Caco-2 (cell line): ENCODE measurements at regions not wholly inside any gene's neighbourhood (a gene's known extent, or its start where the extent isn't known, plus 50 kb on each side); places are given as distances from the start of the nearest gene placed in this dataset.

Source experiments
- BruUV-seq: library from RNA; stranded (reverse); fragments of 400-500 nt; replicated peaks from 2 replicates; lab custom pipeline; 2021; lab: Mats Ljungman, UMichigan
- CTCF ChIA-PET: fragments of 300-600 bp; sonication (Branson Sonifier 250); formaldehyde crosslinking; loops from one replicate; lab custom pipeline; 2022; ENCODE audit warnings: antibody characterized with exemption; lab: Charles Lee
- POLR2A ChIA-PET: fragments of 300-600 bp; sonication (Branson Sonifier 250); formaldehyde crosslinking; loops from one replicate; lab custom pipeline; 2022; ENCODE audit warnings: antibody characterized with exemption; lab: Charles Lee
- DNase-seq, 2 experiments: peaks; one replicate each; pipeline versions ENCODE4 v3.0.0 to v3.0.0-alpha.2; 2020 to 2022
- H3K27me3 ChIP-seq: replicated peaks from 2 replicates; pipeline ENCODE4 v1.6.0; 2011; ENCODE audit warnings: low read length; ENCODE audit not compliant: control insufficient read depth, insufficient read depth
- H3K36me3 ChIP-seq: 2 replicates; pipeline ENCODE4 v1.5.1; 2011; ENCODE audit warnings: low read length; ENCODE audit not compliant: control insufficient read depth, insufficient read depth
- H3K4me1 ChIP-seq: fragments of 250-450 bp; sonication (Bioruptor Pico); 2 replicates; pipeline ENCODE4 v1.5.1; 2020; ENCODE audit warnings: mild to moderate bottlenecking
- H3K4me3 ChIP-seq: 2 replicates; pipeline ENCODE4 v1.5.1; 2011; ENCODE audit warnings: low read depth, mild to moderate bottlenecking, control low read depth, low read length
- H3K9me3 ChIP-seq: fragments of 250-450 bp; sonication (Bioruptor Pico); 2 replicates; pipeline ENCODE4 v1.5.1; 2020; ENCODE audit warnings: mild to moderate bottlenecking, moderate library complexity
- H3K27ac Mint-ChIP-seq: one replicate; pipeline ENCODE4 v1.8.0; 2022; ENCODE audit warnings: mixed read lengths; ENCODE audit not compliant: unreplicated experiment
- H3K27me3 Mint-ChIP-seq: one replicate; pipeline ENCODE4 v1.8.0; 2022; ENCODE audit warnings: mixed read lengths; ENCODE audit not compliant: insufficient read depth, unreplicated experiment
- H3K36me3 Mint-ChIP-seq: one replicate; pipeline ENCODE4 v1.8.0; 2022; ENCODE audit warnings: mild to moderate bottlenecking, mixed read lengths; ENCODE audit not compliant: insufficient read depth, unreplicated experiment
- H3K4me1 Mint-ChIP-seq: one replicate; pipeline ENCODE4 v1.8.0; 2022; ENCODE audit warnings: low read depth, mixed read lengths; ENCODE audit not compliant: unreplicated experiment
- H3K4me3 Mint-ChIP-seq: one replicate; pipeline ENCODE4 v1.8.0; 2022; ENCODE audit warnings: mild to moderate bottlenecking, moderate library complexity, mixed read lengths; ENCODE audit not compliant: unreplicated experiment
- H3K9me3 Mint-ChIP-seq: one replicate; pipeline ENCODE4 v1.8.0; 2022; ENCODE audit warnings: mixed read lengths; ENCODE audit not compliant: unreplicated experiment
- CTCF ChIP-seq, 2 experiments: fragments of 200-600 bp in 1 of 2; IDR thresholded peaks; 1 replicate in 1 of 2; 2 replicates in 1 of 2; pipeline versions ENCODE4 v1.5.1 to v1.8.0; 2011 to 2022; ENCODE audit warnings: antibody characterized with exemption in 1 of 2, control low read depth in 1 of 2, inconsistent platforms in 1 of 2, low read depth in 1 of 2, low read length in 1 of 2, mild to moderate bottlenecking in 1 of 2, moderate library complexity in 1 of 2; ENCODE audit not compliant: insufficient read depth in 1 of 2, severe bottlenecking in 1 of 2, unreplicated experiment in 1 of 2
- intact Hi-C: fragments of 100-400 bp; cut with micrococcal nuclease; formaldehyde crosslinking; loops from one replicate; pipeline ENCODE4 v1.10.0; 2022; ENCODE audit not compliant: unreplicated experiment

GRCh38 chr4:65819192-65819591, 148.9 kb upstream of the EPHA5 start:
- no TSS peak for BruUV-seq
- H3K4me3 Mint-ChIP-seq = no peak overlapping the region
- no peaks in the 10 kb centered on the region for H3K27me3 ChIP-seq
- no peaks in the 10 kb centered on the region for H3K36me3 Mint-ChIP-seq
- no peaks in the 10 kb centered on the region for H3K9me3 Mint-ChIP-seq
- no peak for TF ChIP-seq CTCF (IDR thresholded peaks at IDR 0.05; ENCODE audit: insufficient read depth in 1 of 2, low read depth in 1 of 2, low read length in 1 of 2, severe bottlenecking in 1 of 2, unreplicated experiment in 1 of 2)
- H3K4me3 ChIP-seq = no peak overlapping the region
- H3K36me3 ChIP-seq = no peaks in the 10 kb centered on the region
- H3K4me1 ChIP-seq = no peaks in the 10 kb centered on the region
- H3K27ac Mint-ChIP-seq = no peak overlapping the region
- H3K9me3 ChIP-seq = no peaks in the 10 kb centered on the region
- CTCF ChIA-PET = no interaction called here
- intact Hi-C loops = no loop called here
- POLR2A ChIA-PET = no interaction called here
- no peak for DNase-seq
- no peaks in the 10 kb centered on the region for H3K27me3 Mint-ChIP-seq
- H3K4me1 Mint-ChIP-seq = no peaks in the 10 kb centered on the region

GRCh38 chr4:65805936-65806335, 135.6 kb upstream of the EPHA5 start:
- no peaks in the 10 kb centered on the region for H3K36me3 Mint-ChIP-seq
- no peaks in the 10 kb centered on the region for H3K27me3 Mint-ChIP-seq
- no peak overlapping the region for H3K27ac Mint-ChIP-seq
- Histone ChIP-seq H3K4me1 (no peaks in the 10 kb centered on the region), H3K27me3 (no peaks in the 10 kb centered on the region), H3K9me3 (no peaks in the 10 kb centered on the region), H3K4me3 (no peak overlapping the region), H3K36me3 (no peaks in the 10 kb centered on the region)
- ChIA-PET POLR2A (no interaction called here), CTCF (no interaction called here)
- no TSS peak for BruUV-seq
- H3K9me3 Mint-ChIP-seq = no peaks in the 10 kb centered on the region
- no peaks in the 10 kb centered on the region for H3K4me1 Mint-ChIP-seq
- H3K4me3 Mint-ChIP-seq = no peak overlapping the region
- TF ChIP-seq CTCF (IDR thresholded peaks at IDR 0.05; ENCODE audit: insufficient read depth in 1 of 2, low read depth in 1 of 2, low read length in 1 of 2, severe bottlenecking in 1 of 2, unreplicated experiment in 1 of 2) = no peak
- no peak for DNase-seq
- intact Hi-C loops = no loop called here

GRCh38 chr4:65799513-65799912, 129.2 kb upstream of the EPHA5 start:
- Histone ChIP-seq H3K4me3 (no peak overlapping the region), H3K27me3 (no peaks in the 10 kb centered on the region), H3K36me3 (no peaks in the 10 kb centered on the region), H3K4me1 (no peaks in the 10 kb centered on the region), H3K9me3 (no peaks in the 10 kb centered on the region)
- no peak for TF ChIP-seq CTCF (IDR thresholded peaks at IDR 0.05; ENCODE audit: insufficient read depth in 1 of 2, low read depth in 1 of 2, low read length in 1 of 2, severe bottlenecking in 1 of 2, unreplicated experiment in 1 of 2)
- H3K36me3 Mint-ChIP-seq = no peaks in the 10 kb centered on the region
- no peak overlapping the region for H3K27ac Mint-ChIP-seq
- no peaks in the 10 kb centered on the region for H3K9me3 Mint-ChIP-seq
- ChIA-PET CTCF (no interaction called here), POLR2A (no interaction called here)
- no peak for DNase-seq
- no peaks in the 10 kb centered on the region for H3K27me3 Mint-ChIP-seq
- no TSS peak for BruUV-seq
- intact Hi-C loops = no loop called here
- no peak overlapping the region for H3K4me3 Mint-ChIP-seq
- H3K4me1 Mint-ChIP-seq = no peaks in the 10 kb centered on the region
